HG03039 (cell line): ENCODE measurements at regions not wholly inside any gene's neighbourhood (a gene's known extent, or its start where the extent isn't known, plus 50 kb on each side); places are given as distances from the start of the nearest gene placed in this dataset.
A peak's percentile ranks its signal among the peaks of the same experiment; 100 is the strongest.

Source experiments
- ATAC-seq: cut with Tn5 transposase; IDR thresholded peaks from one replicate; pipeline ENCODE4 v1.9.1; 2021; ENCODE audit warnings: mild to moderate bottlenecking, moderate library complexity; ENCODE audit not compliant: unreplicated experiment

DNA sequence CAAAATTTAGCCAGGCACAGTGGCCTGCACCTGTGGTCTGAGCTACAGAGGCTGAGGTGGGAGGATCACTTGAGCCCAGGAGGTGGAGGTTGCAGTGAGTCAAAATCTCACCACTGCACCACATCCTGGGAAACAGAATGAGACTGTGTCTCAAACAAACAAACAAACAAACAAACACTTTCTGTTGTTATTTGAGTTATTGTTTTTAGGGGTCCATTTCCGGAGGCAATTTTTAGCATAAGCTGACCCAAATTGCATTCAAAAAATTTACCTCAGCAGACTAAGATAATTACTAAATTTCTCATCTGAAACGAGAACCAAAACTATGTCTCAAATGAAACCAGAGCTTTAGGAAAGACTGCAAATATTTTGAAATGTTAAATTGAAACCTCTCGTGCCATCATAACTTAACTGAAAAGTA lies 1485.1 kb downstream of the EFNA5 start:
- ATAC-seq = no peak

DNA sequence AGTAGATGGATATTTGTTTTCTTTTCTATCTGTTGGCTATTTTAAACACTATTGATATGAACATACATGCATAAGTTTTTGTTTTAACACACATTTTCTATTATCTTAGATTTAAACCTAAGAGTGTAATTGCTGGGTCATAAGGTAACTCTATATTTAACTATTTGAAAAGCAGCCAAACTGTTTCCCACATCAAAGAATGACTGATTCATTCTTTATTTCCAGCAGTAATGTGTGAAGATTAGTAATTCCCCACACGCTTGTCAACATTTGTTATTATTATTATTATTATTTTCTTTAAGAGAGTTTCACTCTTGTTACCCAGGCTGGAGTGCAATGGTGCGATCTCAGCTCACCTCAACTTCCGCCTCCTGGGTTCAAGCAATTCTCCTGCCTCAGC lies 1495.8 kb downstream of the EFNA5 start:
- ATAC-seq = no peak

DNA sequence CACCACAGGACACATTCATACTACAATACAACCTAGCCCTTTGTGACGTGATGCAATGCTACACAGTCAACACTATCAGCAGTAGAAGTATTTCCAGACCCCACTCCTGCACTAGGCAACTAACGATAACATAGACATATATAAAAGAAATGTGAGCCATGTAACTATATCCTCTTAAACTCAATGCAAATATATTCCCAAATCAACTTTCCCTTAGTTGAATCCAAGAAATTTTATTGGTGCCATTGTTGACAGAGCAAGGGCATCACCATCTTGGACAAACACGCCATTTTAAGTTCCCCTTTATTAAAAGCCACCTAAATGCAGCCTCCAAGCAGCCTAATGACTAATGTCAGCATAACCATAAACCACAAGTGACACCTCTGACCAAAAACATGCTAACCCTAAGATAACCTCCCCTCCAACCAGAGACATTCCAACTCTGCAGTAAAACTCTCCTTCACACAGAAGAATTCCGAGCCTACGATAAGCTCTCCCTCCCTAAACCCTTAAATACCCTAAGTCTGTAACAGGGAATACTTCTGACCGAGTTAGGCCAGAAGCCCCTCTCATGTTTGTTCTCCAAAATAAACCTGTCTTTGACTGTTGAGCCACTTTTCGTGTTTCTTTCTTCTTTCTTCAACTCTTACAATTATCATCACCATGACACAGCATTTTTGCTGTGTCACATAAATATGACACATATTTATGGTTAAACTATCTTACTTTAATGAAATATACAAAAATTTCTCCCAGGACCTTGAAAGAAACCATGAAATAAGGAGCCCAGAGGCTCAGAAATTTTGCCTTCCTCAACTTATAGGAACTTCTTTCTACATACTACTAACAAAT lies 1497.8 kb downstream of the EFNA5 start:
- no peak for ATAC-seq

DNA sequence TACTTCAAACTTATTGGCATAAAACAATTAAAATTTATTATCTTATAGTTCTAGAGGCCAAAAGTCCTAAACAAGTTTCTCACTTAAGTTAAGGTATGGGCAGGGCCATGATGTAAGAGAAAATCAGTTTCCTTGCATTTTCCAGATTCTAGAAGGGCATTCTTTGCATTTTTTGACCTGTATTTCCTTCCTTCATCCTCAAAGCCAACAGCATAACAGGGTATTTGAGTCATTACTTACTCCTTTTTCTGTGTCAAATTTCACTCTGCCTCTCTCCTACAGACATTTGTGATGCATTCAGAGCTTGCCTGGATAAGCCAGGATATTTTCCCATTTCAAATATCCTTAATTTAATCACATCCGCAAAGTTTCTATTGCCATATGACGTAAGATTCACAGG lies 1499.0 kb downstream of the EFNA5 start:
- ATAC-seq = no peak

DNA sequence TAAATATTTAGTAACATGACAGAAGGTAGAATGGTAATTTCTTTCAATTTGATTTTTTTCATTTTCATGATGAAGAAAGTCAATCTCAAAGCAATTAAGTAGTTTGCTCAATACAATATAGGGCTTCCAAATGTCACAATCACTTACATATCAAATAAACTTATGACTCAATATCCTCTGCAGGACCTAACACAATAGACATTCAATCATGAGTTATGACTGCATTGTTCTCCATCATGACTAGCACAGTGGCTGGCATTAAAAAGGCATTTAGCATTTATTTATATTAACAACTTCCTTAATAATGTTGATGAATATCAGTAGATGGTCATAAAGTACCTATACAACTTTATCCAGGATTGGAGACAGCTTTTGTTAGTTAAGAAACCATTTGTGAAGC lies 1499.6 kb downstream of the EFNA5 start:
- ATAC-seq = no peak

DNA sequence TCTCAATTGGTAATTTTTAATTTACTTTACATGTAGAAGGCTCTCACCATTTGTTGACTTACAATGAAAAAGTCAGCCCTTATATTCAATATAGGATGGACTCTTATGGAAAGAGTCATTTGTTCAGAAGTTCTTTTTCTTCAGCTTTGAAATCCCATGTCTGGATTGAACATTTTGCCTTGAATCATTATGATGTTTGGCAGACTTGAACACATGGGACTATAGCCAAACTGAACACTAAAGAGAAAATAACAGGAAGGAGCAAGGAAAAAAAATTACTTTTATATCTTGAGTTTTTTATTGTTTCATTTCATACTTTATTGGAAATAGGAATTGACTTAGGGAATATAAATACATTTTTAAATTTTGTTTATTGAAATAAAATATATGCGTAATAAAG lies 1503.0 kb downstream of the EFNA5 start:
- no peak for ATAC-seq

DNA sequence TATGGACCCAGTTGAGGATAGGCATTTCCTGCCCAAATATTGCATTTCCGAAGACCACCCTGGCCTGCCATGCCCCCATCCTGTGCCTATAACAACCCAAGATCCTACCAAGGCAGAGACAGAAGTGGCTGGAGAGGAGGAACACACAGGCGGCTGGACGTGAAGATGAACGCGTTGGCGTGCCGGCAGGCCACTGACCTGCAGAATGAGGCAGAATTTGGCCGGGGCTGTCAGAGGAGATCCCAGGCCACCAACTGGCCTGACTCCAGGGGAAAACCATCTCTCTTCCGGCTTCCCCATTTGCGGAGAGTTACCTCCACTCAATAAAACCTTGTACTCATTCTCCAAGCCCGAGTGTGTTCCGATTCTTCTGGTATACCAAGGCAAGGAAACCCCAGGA lies 1507.5 kb downstream of the EFNA5 start:
- ATAC-seq = no peak

DNA sequence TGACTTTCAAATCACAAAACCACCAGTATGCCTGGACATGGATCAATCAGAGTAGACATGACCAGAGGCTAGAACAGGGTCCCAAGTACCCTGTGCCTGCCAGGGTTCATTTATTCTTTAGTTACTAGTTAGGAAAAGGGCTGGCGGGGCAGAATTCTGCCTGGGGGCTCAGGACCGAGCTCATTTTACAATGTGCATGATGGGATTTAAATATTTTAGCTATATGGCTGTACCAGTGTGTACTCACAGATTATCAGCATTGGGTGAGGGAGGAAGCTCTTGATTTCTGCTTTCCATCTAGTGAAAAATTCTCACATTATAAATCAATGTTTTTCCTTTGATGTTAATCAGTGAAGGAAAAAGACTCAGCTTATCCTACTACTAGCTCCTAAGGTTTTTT lies 1511.1 kb downstream of the EFNA5 start:
- ATAC-seq = no peak

DNA sequence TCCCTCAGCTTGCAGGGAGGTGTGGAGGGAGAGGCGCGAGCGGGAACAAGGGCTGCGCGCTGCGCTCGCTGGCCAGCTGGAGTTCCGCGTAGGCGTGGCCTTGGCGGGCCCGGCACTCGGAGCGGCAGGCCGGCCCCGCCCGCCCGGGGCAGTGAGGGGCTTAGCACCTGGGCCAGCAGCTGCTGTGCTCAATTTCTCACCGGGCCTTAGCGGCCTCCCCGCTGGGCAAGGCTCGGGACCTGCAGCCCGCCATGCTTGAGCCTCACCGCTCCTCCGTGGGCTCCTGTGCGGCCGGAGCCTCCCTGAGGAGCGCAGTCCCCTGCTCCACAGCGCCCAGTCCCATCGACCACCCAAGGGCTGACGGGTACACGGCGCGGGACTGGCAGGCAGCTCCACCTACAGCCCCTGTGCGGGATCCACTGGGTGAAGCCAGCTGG lies 1516.4 kb downstream of the EFNA5 start:
- no peak for ATAC-seq

DNA sequence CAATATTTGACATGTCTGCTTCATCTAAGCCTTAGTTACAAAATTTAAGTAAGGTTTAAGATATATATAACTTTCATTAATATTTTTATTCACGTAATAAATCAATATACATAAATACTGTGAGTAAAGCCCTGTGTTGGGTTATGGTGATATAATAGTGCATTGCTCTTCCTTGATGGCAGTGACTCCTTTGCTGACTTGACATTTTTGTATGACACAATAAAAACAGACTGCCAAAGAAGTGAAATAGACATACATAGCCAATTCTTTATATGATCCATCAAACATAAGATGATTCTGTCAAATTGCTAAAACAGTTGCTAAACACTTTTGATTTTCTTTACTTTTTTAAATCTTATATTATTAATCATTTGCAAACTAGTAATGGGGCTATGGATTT lies 1518.2 kb downstream of the EFNA5 start:
- no peak for ATAC-seq

DNA sequence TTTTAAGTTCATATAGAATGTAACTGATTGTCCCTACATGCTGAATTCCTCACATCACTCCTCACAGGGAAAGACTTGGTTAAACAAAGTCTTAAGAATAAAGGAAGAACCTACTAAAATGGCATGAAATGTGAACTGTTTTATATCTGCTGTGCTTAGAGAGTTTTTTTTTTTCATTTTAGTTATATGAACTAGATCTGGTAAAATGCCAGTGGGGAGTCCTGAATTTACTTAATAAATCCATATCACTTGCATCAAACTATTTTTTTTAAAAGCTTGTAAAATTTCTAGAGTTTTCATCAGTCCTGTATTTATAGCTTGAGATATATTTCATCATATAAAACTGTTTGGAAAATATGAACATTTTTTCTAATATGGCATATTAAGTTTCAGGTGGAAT lies 1528.6 kb downstream of the EFNA5 start:
- no peak for ATAC-seq

DNA sequence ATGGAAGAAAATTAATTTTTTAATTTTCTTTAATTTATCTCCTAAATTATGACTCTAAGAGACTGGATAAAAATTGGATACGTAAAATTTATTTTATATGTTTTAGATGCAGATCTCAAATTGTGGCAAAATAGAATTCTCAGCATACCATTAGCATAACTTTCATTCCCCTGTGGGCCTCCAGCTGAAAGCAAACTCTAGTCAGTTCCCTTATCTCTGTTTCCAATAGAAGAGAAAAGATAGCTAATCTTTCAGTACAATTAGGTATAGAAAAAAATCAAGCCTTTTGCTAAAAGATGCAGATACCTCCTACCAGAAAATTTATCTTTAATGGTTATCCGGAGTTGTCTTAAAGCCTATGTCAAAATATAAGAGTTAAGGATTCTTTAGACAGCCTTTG lies 1530.6 kb downstream of the EFNA5 start:
- no peak for ATAC-seq

DNA sequence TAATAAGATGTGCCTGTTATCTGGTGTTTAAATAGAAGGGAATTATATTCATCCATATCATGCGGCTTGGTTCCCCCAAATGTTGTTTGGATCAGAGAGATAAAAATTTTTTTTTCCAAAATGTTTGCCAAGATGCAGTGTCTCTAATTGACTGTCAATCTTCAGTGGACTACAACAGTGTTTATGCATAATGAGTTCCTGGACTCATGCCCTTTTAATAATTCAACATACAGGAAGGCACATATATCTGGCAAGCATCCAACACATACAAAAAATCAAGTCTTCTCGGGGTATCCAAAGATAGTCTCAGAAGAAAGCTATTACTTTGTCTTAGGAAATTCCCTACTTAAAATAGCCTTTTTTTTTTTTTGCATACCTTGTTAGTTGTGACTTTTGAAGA lies 1534.7 kb downstream of the EFNA5 start:
- ATAC-seq = no peak

DNA sequence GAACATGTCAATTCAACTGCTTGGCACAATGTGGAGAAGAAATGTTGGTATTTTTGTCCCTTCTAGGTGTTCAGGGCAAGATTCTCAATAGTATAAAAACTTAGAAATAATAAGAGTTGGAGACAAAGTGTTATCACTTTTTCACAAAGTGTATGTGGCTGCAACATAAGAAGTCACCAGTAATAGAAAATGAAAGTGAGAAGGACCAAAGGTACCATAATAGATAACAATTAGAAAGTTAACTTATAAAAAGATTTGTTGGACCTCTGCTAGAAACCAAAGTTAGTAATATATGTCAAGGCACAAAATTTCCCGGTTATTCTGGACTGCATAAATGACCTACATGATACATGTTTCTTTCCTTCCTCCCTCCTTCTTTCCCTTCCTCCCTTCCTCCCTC lies 1535.3 kb downstream of the EFNA5 start:
- no peak for ATAC-seq

DNA sequence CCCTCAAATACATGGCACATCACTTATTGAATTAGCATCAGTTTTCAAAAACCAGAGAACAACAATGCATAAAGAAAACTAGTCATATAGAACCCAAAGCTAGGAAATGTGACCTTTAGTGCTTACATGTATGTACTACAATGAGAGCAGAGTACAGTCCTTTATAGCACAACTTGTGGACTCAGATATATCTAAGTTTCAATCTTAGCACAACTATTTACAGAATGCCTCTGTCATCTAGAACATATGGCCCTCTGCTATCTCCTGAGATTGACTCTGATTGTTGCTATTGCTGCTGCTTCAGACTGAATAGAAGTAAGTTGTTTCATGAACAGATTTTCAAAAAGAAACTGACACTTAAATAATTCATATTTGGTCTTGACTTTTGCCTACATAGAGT lies 1536.2 kb downstream of the EFNA5 start:
- ATAC-seq = no peak

DNA sequence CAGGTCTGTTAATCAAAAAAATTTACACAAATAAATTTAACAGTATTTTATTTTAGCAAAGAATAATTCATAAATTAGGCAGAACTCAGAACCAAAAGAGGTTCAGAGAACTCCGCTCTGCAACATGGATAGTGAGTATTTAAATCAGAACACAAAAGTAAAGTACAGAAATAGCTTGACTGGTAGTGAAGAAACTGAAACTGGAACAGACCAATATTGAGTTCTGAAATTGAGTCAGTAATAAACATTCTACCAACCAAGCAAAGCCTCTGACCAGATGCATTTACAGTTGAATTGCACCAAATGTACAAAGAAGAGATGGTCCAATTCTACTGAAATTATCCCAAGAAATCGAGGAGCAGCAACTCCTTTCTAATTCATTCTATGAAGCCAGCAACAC lies 1542.8 kb downstream of the EFNA5 start:
- ATAC-seq = peak; percentile 94

DNA sequence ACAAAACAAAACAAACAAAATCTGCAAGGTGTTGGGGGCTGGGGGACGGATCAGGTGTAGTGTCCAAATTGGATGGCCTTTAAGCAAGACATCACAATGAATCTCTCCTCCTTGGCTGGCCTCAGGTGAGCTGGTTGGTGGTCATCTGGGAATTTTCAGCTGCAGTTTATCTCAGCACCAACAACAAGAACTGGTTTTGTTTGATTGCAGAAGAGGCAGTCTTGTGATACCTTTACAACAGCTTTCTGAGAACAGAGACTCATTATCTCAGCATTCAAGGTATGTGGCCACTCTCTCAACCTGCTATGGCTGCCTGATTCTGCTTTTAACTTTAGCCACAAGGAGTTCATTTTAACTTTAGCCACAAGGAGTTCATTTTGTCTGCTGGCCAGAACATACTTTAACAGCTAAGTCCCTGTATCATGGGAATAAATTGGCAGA lies 1543.4 kb downstream of the EFNA5 start:
- ATAC-seq = no peak

DNA sequence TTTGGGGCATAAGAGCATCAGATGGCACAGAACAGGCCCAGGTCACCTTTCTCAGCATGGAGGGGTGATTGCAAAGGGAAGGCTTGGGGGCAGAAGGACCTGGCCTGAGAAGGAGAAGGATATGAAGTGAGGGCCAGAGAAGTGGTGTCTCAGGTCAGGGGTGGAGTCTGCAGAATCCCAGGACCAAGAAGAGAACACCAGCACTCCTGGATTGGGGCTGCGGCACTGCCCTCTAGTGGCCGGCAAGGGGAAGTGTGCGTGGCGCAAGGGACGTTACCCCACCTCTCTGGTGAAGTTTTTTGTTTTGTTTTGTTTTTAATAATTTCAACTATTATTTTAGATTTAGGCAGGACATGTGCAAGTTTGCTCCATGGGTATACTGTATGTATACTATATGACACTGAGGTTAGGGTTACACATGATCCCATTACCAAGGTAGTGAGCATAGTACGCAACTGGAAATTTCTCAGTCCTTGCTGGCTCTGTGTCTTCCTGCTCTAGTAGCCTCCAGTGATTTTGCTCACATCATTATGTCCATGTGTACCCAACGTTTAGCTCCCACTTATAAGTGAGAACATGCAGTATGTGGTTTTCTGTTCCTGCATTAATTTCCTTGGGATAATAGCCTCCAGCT lies 1548.6 kb downstream of the EFNA5 start:
- peak; percentile 76 for ATAC-seq

DNA sequence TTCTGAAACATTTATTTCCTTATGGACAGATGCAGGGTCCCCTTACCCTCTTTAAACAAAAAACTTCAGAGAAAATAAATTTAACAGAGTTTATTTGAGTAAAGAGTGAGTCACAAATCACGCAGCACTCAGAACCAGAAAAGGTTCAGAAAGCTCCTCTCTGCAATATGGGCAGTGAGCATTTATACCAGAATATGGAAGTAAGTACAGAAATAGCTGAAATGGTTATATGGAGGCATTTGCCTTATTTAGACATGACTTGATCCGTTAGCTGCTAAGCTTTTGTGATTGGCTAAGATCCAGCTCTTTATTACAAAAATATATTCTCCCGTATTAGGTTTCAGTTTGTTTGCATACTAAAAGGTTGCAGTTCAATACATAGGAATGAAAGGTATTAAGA lies 1554.1 kb downstream of the EFNA5 start:
- ATAC-seq = no peak

DNA sequence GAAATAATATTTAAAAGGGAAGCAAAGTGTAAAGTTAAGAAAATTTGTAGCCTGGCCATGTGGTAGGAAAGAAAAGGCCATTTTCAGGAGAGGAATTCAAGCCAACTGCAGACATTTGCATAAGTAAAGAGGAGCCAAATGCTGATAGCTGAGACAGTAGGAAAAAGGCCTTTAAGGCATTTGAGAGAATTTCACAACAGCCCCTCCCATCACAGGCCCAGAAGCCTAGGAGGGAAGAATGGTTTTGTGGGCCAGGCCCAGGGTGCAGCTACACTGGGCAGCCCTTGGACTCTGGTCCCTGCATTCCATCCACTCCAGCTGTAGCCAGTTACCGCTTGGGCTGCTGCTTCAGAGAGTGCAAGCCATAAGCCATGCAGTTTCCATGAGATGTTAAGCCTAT lies 1556.8 kb downstream of the EFNA5 start:
- no peak for ATAC-seq

DNA sequence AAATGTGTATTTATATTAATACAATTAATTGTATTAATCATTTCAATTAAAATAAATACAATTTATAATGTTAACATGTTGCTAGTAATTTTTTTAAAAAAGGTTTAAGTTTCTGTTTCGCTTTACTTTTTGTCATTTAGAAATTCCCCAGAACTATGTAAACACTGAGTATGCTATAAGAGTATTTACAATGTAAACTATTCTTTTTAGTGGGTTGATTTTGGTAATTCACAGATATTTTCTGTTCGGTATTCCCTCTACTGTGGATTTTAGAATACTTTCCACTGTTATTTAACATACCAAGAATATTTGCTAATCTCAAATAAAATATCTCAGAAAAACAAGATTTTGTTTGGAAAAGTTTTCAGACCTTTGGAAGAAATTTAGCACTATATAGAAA lies 1564.4 kb downstream of the EFNA5 start:
- no peak for ATAC-seq

DNA sequence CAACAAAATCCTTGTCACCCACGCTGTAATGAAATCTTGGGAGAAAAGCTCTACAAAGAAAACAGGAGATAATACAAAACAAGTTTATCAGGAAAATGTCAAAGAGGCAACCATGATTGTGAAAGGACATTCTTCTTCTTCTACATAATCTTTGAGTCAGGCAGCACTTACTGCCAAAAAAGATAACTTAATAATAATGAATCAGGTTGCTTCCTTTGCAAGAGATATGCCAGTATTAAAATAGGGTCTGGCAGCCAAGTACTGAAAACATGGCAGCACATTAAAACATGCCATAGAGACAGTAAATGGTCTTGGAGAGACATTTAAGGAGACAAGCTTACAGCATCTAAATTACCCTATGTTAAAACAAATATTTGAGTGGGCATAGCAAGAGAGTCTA lies 1573.4 kb downstream of the EFNA5 start:
- no peak for ATAC-seq

DNA sequence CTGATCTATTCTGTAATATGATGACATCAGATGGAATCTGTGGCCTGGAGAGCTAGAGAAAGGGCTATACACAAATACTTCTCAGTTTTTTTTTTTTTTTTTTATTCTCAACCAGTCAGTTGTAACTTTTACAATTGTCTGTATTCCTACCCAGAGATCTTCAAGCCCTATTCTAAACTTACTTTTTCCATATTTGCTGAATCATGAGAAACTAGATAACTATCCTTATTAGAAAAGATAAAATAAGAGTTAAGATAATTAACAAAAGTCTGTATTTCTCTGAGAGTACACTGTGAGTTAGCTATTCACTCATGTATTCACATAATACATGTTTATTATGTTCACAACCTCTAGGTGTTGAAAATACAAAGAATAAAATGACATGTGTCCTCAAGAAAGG lies 1575.9 kb downstream of the EFNA5 start:
- ATAC-seq = no peak
